Uterus (tissue), 3 donors: ENCODE measurements at regions not wholly inside any gene's neighbourhood (a gene's known extent, or its start where the extent isn't known, plus 50 kb on each side); places are given as distances from the start of the nearest gene placed in this dataset.

ENCODE experiments used
- DNase-seq, 2 donors: peaks; one replicate each; pipeline ENCODE4 v3.0.0-alpha.2; 2019 to 2020
- H3K27ac ChIP-seq, 2 donors: fragments of 200-600 bp; sonication (generic); 1 replicate in 1 of 2; 2 replicates in 1 of 2; pipeline ENCODE4 v1.5.1; 2016 to 2018
- H3K27me3 ChIP-seq, 2 donors: fragments of 200-600 bp; sonication (generic); one replicate each; pipeline ENCODE4 v1.5.1; 2018 to 2019; ENCODE audit warnings: control low read depth in 1 of 2
- H3K36me3 ChIP-seq, 2 donors: fragments of 200-600 bp; sonication (generic); one replicate each; pipeline ENCODE4 v1.5.1; 2019; ENCODE audit warnings: control low read depth in 1 of 2
- H3K4me1 ChIP-seq, 2 donors: fragments of 200-600 bp; sonication (generic); one replicate each; pipeline ENCODE4 v1.5.1; 2018 to 2019; ENCODE audit warnings: control low read depth in 1 of 2
- H3K4me3 ChIP-seq, 2 donors: fragments of 200-600 bp; sonication (generic); 1 replicate in 1 of 2; 2 replicates in 1 of 2; pipeline ENCODE4 v1.5.1; 2018 to 2019; ENCODE audit warnings: mild to moderate bottlenecking in 1 of 2
- H3K9me3 ChIP-seq, 2 donors: fragments of 200-600 bp; sonication (generic); one replicate each; pipeline ENCODE4 v1.5.1; 2019; ENCODE audit warnings: control low read depth in 1 of 2
- CTCF ChIP-seq, 4 experiments: fragments of 200-600 bp in 2 of 4; fragments of 450-650 bp in 2 of 4; sonication (generic) in 2 of 4; IDR thresholded peaks; one replicate each; pipeline ENCODE4 v1.5.1; 2016 to 2019; ENCODE audit warnings: antibody characterized with exemption in 4 of 4, mild to moderate bottlenecking in 2 of 4, moderate library complexity in 1 of 4
- POLR2A ChIP-seq, 2 donors: fragments of 450-650 bp; IDR thresholded peaks; one replicate each; pipeline ENCODE4 v1.6.1; 2016; ENCODE audit warnings: antibody characterized with exemption in 2 of 2, mild to moderate bottlenecking in 1 of 2, moderate library complexity in 1 of 2
- intact Hi-C: fragments of 100-400 bp; cut with DNase I; formaldehyde crosslinking; loops from one replicate; pipeline ENCODE4 v1.15.1; 2023; ENCODE audit warnings: low total_unique reads
- donor health status: DM: yes; HTN: yes; CAD: no.

GRCh38 chr1:87686671-87687070, 358.0 kb downstream of the LMO4 start:
- Histone ChIP-seq H3K36me3 (no peaks in the 10 kb centered on the region), H3K9me3 (no peaks in the 10 kb centered on the region), H3K4me1 (no peaks in the 10 kb centered on the region), H3K27ac (no peak overlapping the region), H3K27me3 (no peaks in the 10 kb centered on the region), H3K4me3 (no peak overlapping the region)
- no peak for TF ChIP-seq POLR2A (IDR thresholded peaks at IDR 0.05)
- no peak for TF ChIP-seq CTCF (IDR thresholded peaks at IDR 0.05)
- DNase-seq, result no peak
- intact Hi-C loops, result no loop called here

- Histone ChIP-seq H3K4me1 (no peaks in the 10 kb centered on the region), H3K9me3 (no peaks in the 10 kb centered on the region), H3K36me3 (no peaks in the 10 kb centered on the region), H3K27me3 (no peaks in the 10 kb centered on the region), H3K27ac (no peak overlapping the region), H3K4me3 (no peak overlapping the region)
- intact Hi-C loops, result no loop called here
- TF ChIP-seq CTCF (IDR thresholded peaks at IDR 0.05) (no peak), POLR2A (IDR thresholded peaks at IDR 0.05) (no peak)
- no peak for DNase-seq
Observed at GRCh38 chr1:87688136-87688535, 359.5 kb downstream of the LMO4 start.

GRCh38 chr1:87689487-87689886, 360.8 kb downstream of the LMO4 start:
- no peak overlapping the region for H3K27ac ChIP-seq
- DNase-seq, result no peak
- intact Hi-C loops, result no loop called here
- H3K9me3 ChIP-seq, result no peaks in the 10 kb centered on the region
- no peaks in the 10 kb centered on the region for H3K4me1 ChIP-seq
- TF ChIP-seq CTCF (IDR thresholded peaks at IDR 0.05) (no peak), POLR2A (IDR thresholded peaks at IDR 0.05) (no peak)
- no peaks in the 10 kb centered on the region for H3K36me3 ChIP-seq
- no peaks in the 10 kb centered on the region for H3K27me3 ChIP-seq
- no peak overlapping the region for H3K4me3 ChIP-seq

- Histone ChIP-seq H3K27me3 (no peaks in the 10 kb centered on the region), H3K4me3 (no peak overlapping the region), H3K9me3 (no peaks in the 10 kb centered on the region), H3K36me3 (no peaks in the 10 kb centered on the region), H3K27ac (no peak overlapping the region), H3K4me1 (no peaks in the 10 kb centered on the region)
- TF ChIP-seq POLR2A (IDR thresholded peaks at IDR 0.05), result no peak
- TF ChIP-seq CTCF (IDR thresholded peaks at IDR 0.05), result no peak
- DNase-seq, result no peak
- intact Hi-C loops, result no loop called here
Observed at GRCh38 chr1:87696483-87696882, 367.8 kb downstream of the LMO4 start.

GRCh38 chr1:87702455-87702854, 373.8 kb downstream of the LMO4 start:
- no peak for TF ChIP-seq CTCF (IDR thresholded peaks at IDR 0.05)
- no peak for TF ChIP-seq POLR2A (IDR thresholded peaks at IDR 0.05)
- no peak overlapping the region for H3K27ac ChIP-seq
- H3K9me3 ChIP-seq, result peaks cover 0 to 3% of the 10 kb centered on the region in 2 donors
- no peak overlapping the region for H3K4me3 ChIP-seq
- no peaks in the 10 kb centered on the region for H3K4me1 ChIP-seq
- no peaks in the 10 kb centered on the region for H3K27me3 ChIP-seq
- no peaks in the 10 kb centered on the region for H3K36me3 ChIP-seq
- no peak for DNase-seq
- intact Hi-C loops, result no loop called here
